Stimulated activated CD8-positive, alpha-beta memory T cell treated with anti-CD3 and anti-CD28 coated beads, Interleukin-2, amount 100 ng/mL, for 1 hour (primary cell): ENCODE measurements at regions not wholly inside any gene's neighbourhood (a gene's known extent, or its start where the extent isn't known, plus 50 kb on each side); places are given as distances from the start of the nearest gene placed in this dataset.
"Not testable (repeated sequence)": the region's sequence is repeated elsewhere in the genome, so short reads cannot be mapped to it uniquely, and the experiment has no call there.

Experiments
- DNase-seq, 2 donors: peaks; one replicate each; pipeline ENCODE4 v3.0.0-alpha.2; 2020; ENCODE audit warnings: low read depth in 2 of 2

DNA sequence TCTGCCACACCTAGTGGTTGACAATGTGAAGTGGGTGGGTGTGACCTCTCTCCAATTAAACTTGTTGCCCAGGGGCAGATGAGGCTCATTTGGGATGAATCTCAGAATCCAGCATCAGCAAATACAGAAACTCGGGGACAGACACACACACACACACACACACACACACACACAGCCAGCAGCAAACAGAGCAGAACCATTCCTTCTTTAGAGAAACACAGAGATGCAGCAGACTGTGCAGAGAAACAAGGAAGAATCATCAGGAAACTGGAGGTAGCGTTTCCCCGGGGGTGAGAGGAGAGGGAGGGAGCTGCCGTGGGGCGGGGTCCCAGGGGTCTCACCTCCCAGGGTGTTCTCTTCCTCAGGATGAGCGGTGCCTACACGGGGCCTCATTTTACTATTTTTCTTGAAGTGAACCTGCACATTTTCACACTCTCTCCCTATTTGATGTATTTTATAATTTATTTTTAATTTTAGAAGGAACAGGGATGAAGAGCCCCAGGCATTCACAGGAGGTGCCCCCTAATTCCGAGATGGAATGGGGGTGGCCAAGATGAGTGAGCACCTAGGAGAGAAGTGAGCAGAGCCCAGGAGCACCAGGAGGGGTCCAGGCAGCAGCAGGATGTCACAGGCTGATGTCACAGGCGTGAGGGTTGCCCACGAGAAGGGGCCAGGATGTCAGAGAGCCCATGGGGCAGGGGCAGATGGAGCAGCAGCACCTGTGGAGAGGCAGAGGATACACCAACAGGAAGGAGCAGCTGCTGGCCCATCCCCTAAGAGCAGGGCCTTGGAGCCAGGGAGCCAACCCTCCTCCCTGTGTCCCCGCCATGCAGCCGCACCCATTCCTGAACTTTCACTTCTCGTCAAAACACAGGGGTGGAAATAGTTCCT, 85.3 kb upstream of the PPP2R2D start:
- DNase-seq: no peak

- DNase-seq: no peak
These were observed 84.5 kb upstream of the PPP2R2D start for GRCh38 chr10:131816157-131816775.

GRCh38 chr10:131816941-131817700, 83.7 kb upstream of the PPP2R2D start:
- DNase-seq: no peak

- no peak for DNase-seq
These were observed 82.8 kb upstream of the PPP2R2D start for GRCh38 chr10:131817866-131818509.

- no peak for DNase-seq
These were observed 82.1 kb upstream of the PPP2R2D start for GRCh38 chr10:131818510-131819234.

DNA sequence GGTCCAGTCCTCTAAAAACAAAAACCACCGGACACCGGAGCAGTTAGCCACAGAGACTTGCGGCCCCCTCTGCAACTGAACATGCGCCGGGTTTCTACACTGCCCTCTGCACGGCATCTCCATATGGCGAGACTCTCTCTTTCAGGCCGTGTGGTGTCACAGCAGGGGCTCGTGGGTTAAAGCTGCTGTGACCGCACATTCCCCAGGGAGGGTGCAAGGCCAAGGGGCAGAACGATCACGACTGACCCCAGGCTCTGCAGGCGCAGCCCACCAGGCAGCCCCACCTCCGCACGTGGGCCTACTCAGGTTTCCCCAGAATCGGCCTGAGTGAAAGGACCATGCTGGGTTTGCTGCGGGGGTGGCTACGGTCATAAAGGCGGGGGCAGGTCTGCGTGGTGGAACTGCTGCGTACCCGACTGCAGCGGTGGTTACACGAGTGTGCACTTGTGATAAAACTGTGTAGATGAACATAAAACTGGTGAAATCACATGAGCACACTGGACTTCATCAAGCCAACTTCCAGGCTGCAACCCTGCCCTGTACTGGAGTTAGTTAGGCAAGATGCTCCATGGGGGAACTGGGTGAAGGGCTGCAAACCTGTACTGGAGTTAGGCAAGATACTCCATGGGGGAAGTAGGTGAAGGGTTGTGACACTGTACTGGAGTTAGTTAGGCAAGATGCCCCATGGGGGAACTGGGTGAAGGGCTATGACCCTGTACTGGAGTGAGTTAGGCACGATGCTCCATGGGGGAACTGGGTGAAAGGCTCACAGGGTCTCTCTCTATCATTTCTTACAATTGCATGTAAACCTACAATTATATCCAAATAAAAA, 81.4 kb upstream of the PPP2R2D start:
- no peak for DNase-seq

DNA sequence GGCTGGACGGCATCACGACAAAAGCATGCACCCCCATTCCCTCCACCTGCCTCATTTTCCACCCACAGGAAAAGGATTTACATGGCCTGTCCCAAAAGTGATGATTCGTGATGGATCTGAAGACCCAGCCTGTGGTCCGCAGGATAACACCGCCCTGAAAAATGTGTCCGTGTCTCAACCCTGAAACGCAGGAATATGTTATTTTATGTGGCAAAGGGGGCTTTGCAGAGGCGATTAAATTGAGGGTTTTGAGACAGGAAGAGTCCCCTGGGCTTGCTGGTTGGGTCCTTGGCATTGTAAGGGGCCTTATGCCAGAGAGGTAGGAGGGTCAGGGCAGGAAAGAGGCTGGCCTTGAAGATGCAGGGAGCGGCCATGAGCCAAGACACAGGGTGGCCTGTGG, 80.2 kb upstream of the PPP2R2D start:
- no peak for DNase-seq

DNA sequence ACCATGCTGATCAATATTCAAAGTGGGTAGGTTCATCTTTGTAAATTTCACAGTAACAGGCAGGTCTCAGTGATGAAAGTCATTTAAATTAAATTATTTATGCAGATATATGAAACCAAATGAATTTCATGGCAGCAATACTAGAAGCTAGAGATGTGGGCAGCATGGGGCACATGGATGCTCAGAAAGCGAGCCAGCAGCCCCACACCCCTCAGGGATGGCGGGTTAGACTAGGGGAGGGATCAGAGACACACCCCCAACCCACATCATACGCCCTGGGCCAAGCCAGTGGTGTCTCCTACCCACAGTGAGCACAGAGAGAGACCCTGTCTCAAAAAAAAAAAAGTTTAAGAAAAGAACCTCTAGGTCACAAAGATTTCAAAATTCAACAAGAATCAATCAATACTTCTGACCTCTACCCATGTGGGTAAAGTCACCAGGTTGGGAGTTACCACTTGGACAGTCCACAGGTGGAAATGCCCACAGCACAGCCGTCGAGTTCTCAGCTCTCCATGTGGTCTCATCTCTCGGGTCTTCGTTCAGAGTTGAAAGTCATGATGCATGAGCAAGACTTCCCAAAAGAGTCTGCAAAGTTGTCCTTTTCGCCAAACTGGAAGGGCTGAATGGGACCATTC, 79.3 kb upstream of the PPP2R2D start:
- no peak for DNase-seq

DNA sequence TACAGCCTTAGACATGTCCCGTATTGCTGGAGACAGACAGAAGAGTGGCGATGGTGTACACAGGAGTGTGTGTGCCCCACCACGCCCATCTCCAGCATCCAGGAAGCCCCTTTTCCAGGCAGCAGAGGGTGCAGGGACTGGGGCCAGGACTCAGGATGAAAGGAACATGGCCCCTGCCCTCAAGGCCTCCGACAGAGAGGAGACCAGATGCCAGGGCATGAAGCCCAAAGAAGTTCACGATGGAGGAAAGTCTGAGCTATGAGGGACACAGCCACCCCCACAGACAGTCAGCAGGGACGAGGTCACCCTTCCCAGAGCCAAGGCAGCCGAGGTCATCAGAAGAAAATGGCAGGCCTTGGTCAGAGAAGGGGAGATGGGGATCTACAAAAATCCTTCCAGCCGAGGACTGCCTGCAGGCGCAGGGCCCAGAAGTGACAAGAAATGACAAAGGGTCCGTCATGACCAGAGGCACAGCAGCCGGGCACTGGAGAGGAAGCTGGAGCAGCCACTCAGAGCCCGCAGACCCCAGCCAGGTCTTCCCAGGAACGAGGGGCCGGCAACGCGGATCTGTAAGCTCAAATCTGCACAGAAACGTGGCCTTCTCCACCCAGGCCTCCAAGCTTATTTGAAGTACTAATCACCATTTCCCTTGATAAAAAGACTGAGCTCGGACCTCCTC, 78.7 kb upstream of the PPP2R2D start:
- no peak for DNase-seq

- no peak for DNase-seq
These were observed 78.0 kb upstream of the PPP2R2D start for GRCh38 chr10:131822692-131823245.

DNA sequence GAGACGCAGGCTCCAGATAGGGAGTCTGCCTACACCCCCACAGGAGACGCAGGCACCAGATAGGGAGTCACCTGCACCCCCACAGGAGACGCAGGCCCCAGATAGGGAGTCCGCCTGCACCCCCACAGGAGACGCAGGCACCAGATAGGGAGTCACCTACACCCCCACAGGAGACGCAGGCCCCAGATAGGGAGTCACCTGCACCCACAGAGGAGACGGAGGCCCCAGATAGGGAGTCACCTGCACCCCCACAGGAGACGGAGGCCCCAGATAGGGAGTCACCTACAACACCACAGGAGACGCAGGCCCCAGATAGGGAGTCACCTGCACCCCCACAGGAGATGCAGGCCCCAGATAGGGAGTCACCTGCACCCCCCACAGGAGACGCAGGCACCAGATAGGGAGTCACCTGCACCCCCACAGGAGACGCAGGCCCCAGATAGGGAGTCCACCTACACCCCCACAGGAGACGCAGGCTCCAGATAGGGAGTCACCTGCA, 77.2 kb upstream of the PPP2R2D start:
- not testable (repeated sequence) for DNase-seq

DNA sequence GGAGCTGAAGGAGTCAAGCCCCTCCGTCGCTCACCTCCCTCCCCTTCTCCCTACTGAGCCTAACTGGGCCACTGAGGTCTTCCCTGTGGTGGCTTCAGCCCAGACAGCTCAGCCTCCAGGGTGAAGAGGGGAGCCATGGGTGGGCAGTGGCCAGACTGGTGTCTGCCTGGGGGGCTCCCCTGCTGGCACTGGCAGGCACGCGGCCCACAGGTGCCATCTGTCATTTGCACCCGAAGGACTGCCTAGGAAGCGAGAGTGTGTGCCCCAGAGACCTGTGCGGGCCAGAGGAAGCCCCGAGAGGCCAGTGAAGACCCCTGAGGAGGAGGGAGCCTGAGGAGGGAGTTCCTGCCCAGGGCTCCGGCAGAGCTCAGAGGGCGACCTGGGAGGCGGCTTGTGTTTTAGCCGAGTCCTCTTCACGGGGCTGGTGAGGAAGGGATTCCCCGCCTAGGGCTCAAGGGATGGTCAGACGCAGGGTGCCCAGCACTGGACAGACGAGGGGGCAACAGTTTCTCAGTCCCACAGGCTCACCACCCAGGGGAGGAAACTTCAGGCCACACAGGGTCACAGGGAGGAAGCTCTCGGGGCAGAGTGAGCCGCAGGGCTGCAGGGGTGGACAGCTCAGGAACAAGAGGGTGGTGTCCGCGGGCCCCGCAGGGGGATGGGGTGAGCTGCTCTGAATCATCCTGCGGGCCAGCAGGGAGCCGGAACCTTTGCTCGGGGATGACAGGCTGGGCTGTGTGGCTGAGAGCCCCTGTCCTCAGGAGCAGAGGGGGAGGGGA, 76.2 kb upstream of the PPP2R2D start:
- no peak for DNase-seq

- DNase-seq: no peak
These were observed 75.5 kb upstream of the PPP2R2D start for GRCh38 chr10:131825150-131825848.

DNA sequence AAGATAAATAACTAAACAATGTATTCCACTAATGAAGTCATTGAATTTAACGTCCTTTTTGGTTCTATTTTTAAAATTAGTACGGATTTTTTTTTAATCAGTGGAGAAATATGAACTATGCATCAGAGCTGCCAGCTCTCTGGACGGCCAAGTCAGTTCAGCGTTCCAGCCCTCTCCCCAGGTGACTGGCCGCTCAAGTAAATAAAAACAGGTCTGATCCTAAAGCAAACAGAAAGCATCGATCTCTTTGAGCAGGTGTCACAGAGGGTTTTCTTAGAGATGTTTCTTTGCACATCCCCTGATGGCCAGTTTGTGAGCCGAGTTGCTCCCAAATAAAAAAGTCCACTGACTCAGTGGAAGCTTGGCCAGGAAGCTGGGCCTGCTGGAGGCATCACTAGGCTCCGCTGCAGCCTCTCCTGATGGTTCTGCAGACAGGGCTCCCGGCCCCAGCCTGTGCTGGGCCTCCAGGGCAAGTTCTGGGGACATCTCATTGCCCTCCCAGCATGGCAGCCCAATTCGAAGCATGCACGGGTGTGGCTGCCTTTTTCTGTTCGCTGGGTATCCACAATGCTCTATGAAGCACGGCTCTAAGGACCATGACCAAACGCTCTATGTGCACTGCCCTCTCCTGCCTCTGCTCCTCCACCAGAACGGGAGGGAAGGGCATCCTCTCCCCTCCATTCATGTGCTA, 74.7 kb upstream of the PPP2R2D start:
- no peak for DNase-seq

DNA sequence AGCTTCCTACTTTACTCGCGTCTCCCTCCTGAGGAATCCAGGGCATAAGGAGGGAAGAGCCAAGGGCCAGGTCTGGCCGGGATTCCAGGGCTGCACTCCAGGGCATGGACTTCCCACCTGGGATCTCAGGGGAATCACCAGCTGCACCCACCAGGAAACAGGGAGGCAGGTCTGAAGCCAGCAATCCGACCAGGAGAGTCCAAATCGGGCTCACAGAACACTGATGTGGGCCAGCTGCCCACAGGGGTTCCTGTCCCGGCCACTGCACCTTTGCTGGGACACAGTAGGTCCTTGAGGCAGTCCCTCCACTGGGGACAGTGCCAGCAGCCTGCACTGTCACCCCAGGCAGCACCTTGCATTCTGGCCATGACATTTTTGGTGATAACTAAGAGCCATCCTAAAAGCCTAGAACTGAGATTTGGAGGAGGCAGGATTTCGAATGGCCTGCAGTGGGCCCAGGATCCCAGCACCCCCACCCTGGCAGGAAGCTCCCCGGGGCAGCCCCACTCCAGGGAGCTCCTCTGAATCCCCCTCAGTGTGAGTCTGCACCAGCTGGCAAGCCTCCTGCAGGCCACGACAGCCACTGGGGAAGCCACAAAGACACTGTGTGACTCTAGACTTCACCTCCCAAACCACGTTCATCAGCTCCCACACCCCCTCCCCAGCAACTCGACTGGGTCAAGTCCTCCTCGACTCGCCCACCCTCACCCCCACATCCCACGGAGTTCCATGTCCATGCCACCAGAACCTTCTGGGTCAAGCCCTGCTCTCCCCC, 71.5 kb upstream of the PPP2R2D start:
- no peak for DNase-seq
